NCI-H1694 (cell line): ENCODE measurements at regions not wholly inside any gene's neighbourhood (a gene's known extent, or its start where the extent isn't known, plus 50 kb on each side); places are given as distances from the start of the nearest gene placed in this dataset.
"Not testable (repeated sequence)": the region's sequence is repeated elsewhere in the genome, so short reads cannot be mapped to it uniquely, and the experiment has no call there.

Experiments used
- DNase-seq: peaks from one replicate; lab custom pipeline; 2025; lab: John Stamatoyannopoulos, UW

GRCh38 chr16:29145086-29145485, 160.2 kb downstream of the LAT start:
- not testable (repeated sequence) for DNase-seq

DNA sequence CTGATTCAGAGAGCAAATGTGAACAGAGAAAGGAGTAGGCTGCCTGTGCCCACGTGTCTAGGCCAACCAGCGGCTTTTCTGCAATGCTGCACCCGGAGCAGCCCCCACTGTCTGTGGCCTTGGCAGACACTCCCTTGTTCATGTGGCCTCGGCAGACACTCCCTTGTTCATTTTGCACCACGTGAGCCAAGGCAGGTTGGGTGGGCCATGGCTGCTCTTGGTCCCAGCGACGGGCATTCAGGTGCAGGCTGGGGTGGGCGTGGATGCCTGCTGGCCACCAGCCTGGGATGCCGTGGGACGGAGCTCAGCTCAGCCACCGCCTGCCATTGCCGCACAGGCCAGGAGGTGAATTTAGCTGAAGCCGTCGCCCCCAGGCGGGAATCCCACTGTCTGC, 159.8 kb downstream of the LAT start:
- DNase-seq = not testable (repeated sequence)

GRCh38 chr16:29143739-29144668, 159.2 kb downstream of the LAT start:
- not testable (repeated sequence) for DNase-seq

- not testable (repeated sequence) for DNase-seq
Observed at GRCh38 chr16:29142506-29142905, 157.7 kb downstream of the LAT start.

GRCh38 chr16:29141586-29142324, 156.9 kb downstream of the LAT start:
- DNase-seq = no peak

DNA sequence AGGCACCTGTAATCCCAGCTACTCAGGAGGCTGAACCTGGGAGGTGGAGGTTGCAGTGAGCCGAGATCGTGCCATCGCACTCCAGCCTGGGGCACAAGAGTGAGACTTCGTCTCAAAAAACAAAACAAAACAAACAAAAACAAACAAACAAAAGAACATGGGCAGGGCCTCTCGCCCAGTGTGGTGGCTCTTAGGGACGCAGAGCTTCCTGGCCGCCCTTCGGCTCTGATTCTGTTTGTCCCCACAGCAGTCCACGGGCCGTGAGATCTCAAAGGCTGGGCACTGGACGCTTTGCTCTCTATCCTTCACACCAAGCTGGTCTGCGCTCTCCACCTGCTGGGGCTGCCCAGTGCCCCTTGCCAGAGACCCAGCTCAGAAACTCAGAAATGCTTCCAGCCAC, 156.3 kb downstream of the LAT start:
- DNase-seq = not testable (repeated sequence)

DNA sequence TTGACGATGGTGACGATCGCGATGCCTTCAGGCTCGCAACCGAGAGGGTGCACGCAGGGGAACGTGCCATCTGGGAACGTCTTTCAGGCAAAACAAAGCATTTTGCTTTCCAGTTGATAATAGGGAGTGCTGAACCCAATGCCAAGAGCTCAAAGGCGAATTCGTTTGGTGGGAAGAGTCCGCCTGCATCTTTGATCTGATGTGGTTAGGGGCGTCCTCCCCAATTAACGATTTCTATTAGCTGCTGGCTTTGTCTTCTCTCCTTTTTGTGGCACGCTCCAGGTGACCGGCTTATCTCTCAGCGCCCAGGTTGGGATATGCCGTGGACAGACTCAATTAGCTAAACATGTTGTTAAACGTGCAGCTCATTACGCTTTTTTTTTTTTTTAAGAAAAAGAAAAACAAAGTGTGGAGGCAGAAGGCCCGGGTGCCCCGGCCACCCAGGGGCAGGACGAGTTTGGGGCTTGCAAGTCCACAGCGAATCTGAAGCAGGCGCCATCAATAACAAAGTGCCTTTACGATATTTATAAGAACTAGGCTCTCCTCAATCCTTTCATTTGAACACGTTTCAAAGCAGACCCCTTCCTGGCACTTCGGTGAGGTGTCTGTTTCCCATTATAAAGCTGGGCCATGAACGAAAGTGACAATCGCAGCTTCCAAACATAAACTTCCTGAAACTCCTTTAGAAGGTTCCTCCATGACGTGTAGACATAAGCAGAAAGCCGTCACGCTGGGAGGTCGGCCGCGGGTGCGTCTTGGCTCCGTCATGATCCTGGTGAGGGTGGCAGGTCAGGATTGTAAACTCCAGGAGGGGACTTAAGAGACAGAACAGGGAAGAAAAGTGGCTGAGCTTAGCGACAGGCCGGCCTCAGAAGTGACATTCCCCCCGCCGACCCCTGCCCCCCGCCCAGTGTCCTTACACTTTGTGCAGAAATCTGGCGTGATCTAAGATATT, 155.3 kb downstream of the LAT start:
- not testable (repeated sequence) for DNase-seq

GRCh38 chr16:29139261-29139802, 154.5 kb downstream of the LAT start:
- DNase-seq = no peak

- DNase-seq = not testable (repeated sequence)
Observed at GRCh38 chr16:29138698-29139097, 153.8 kb downstream of the LAT start.

- not testable (repeated sequence) for DNase-seq
Observed at GRCh38 chr16:29137894-29138662, 153.2 kb downstream of the LAT start.

- DNase-seq = not testable (repeated sequence)
Observed at GRCh38 chr16:29137461-29137860, 152.6 kb downstream of the LAT start.

GRCh38 chr16:29136916-29137315, 152.1 kb downstream of the LAT start:
- DNase-seq = not testable (repeated sequence)

DNA sequence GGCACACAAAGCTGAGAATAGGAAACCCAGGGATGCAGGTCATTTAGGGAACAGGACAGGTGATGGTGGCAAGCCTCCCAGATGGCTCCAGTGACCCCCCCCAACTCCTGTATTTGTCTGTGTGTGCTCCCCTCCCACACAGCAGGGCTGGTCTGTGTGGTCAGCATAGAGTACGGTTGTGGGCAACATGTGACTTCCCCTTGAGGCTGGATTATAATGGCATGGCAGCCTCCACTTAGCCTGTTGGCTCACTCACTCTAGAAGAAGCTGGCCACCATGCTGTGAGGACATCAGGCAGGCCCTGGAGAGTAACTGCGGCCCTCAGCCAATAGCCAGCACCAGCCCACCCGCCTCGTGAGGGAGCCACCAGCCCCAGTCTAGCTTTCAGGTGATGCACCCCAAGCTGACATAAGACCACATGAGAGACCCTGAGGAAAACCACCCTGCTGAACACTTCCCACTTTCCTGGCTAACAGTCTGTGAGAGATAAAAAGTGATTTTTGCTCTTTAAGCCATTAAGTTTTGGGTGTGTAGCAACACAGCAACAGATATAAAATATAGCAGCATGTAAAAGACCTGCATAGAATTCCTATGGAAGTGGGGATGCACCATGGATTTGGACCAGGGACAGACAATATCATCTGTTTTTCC, 151.3 kb downstream of the LAT start:
- not testable (repeated sequence) for DNase-seq

- DNase-seq = not testable (repeated sequence)
Observed at GRCh38 chr16:29135098-29135497, 150.2 kb downstream of the LAT start.

DNA sequence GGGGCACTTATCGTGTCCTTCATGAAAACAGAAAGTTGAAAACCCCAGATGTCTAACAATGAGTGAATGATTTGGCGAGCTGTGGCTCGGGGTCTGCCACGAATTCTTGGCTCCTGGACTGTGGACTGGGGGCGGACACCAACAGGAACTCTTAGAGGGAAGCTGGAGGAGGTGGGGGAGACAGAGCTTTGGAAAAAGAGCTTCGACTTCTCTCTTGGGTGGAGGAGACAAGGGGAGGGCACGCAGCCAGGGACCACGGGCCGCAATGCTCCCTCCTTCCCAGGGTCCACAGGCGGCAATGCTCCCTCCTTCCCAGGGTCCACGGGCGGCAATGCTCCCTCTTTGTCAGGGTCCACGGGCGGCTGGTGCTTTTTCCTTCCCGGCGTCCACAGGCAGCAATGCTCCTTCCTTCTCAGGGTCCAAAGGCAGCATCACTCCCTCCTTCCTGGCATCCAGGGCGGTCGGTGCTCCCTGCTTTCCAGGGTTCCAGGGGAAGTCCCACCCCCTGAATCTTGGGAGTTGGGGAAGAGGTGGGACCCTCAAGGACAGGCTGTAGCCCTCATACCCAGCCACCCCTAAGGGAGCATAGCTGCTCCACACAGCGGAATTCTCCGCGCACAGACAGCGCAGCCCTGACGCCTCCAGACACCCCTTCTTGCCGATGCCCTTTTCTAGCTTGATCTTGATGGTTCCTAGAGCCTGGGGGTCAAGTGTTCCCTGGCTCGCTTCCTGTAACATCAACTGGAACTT, 149.0 kb downstream of the LAT start:
- not testable (repeated sequence) for DNase-seq

- DNase-seq = not testable (repeated sequence)
Observed at GRCh38 chr16:29132869-29133268, 148.0 kb downstream of the LAT start.

- not testable (repeated sequence) for DNase-seq
Observed at GRCh38 chr16:29132444-29132843, 147.6 kb downstream of the LAT start.

GRCh38 chr16:29130901-29131851, 146.3 kb downstream of the LAT start:
- not testable (repeated sequence) for DNase-seq
